ENCODE measurements at regions not wholly inside any gene's neighbourhood (a gene's known extent, or its start where the extent isn't known, plus 50 kb on each side); places are given as distances from the start of the nearest gene placed in this dataset.

GRCh38 chr10:131568866-131569265 is 257.3 kb upstream of the TCERG1L start:
- DNase-seq, result no peak

DNA sequence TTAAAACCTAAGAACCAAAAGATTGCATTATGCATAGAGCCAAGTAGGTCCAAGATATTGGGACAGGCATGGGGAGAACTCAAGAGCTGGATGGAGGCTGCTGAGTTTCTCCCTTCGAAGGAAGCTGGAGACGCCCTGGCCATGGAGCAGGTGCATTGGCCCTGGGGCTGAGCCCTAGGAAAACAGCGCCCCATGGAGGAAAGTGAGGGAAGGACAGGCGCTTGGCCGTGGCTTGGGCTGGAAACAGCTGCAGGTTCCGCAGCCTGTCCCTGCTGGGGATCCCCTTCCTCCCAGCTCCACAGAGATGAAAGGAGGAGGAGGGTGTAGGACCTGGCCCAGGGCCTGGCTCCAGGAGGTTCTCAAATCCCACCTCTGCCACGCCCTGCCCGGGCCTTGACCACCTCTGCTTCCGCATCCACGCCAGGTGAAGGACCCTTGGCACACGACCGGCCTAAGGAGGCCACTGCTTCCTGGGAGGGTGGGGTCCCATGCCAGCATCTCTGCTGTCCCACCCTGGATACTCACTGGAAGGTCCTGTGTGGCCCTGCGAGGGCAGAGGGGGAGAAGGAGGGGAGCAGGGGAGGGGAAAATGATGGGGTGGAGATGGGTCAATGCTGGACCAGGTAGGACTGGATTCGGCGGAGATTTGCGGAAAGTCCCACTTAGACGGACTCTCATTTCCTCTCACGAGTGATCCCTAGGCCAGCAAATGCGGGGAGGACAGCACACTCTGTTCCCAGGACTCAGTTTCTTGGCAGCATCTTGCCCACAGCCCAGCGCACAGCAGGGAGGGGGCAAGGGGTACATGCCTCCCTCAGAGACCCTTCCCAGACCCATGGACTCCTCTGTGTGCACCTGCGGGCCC is 258.6 kb upstream of the TCERG1L start:
- no peak for DNase-seq

DNA sequence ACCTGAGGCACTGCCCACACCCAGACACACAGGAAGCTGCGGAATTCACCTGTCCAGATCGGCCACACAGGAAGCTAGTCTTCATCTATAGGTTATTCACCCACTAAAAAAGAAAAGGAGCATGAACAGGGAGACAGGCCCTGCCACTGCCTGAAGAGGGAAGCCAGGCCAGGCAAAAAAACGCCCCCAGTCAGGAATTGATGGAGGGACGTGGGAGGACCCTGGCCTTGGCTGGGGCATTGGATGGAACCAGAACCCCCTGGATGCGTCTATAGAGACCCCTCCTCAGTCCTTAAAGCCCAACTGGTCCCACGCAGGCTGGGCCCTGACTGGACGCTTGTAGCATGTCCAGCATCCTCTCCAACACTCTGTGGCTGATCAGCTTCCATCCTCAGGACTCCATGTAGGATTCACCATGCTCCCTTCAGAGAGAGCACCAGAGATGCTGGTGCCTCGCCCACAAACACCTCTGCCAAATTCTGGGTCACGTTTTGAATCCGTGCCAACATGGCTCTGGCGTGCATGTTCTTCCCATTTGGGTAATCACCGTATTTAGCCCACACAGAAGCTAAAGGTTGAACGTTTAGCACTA is 259.3 kb upstream of the TCERG1L start:
- DNase-seq, result no peak

- no peak for DNase-seq
These were observed 259.8 kb upstream of the TCERG1L start for GRCh38 chr10:131571346-131571745.

DNA sequence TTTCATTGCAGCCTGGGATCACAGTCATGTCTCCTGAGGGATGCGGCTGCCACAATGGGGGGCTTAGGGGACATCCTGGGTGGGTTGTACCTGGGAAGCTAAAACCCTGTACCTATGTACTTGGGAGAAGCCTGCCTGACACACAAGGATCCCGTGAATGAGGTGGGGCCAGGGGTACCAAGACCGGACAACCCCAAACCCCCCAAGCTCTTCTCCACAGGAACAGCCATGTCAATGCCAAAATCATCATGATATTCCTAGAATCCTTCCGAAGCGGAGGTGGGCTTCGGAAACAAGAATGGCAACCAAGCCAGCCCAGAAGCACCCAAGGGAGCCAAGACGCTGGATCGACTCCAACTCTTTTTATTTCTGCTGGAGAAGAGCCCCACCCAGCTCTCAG is 260.3 kb upstream of the TCERG1L start:
- no peak for DNase-seq

- no peak for DNase-seq
These were observed 261.7 kb upstream of the TCERG1L start for GRCh38 chr10:131573256-131573655.

DNA sequence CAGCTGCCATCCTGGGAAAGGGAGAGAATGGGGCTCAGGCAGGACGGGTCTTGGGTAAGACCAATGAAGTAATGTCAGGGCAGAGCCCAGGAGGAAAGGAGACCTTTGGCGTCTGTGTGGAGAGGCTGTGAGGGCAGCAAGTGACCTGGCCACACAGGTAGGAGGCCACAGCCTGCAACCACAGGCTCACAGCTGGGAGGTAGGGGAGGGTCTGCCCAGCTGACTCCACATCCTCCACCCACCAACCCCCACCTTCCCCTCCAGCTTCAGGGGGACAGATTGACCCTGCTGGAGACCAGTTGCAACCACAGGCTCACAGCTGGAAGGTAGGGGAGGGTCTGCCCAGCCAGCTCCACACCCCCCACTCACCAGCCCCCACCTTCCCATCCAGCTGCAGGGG is 262.2 kb upstream of the TCERG1L start:
- DNase-seq, result no peak

DNA sequence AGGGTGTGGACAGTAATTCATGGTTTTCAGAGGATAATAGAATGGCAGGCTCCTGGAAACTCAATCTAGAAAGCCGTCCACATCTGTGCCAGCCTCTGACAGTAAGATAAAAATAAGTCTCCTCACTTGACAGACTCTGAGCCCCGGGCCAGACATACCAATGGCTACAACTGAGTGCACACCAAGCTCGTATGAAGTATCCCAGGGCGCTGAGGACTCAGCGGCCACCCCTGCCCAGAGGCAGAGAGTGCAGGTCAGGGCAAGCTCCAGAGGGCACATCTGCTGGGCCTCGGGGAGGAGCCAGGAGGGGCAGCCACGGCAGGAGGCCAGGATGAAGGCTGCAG is 262.8 kb upstream of the TCERG1L start:
- no peak for DNase-seq

DNA sequence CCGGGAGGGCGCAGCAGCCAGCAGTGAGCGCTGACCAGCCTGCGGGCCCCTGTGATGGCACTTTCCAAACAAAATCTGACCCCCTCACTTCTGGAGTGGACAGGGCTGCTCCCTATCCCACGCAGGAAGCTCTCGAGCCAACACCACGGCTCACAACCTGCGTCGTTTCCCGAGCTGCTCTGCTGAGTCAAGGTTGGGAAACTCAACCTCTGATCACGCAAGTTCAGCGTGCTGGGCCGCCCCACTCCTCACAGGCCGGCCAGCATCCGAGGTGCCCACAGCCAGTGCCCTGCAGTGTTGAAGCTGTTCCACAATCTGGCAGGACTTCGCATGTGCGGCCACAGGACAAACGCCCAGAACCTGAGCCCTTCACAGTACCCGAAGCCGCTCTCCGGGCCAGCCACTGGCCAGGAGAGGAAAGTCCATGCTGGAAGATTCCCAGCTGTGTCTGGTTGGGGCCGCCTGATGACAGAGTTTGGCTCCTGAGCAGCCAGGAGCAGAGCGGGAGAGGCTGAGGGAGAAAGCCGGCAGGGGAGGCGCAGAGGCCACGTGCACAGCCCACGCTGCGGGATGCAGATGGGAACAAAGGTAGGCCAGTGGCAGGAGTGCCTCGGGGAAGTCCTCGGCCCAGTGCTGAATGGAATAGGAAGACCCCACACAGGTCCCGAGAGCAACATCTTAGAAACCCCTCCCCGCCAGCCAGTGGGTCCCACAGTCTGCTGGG is 263.3 kb upstream of the TCERG1L start:
- DNase-seq, result no peak

GRCh38 chr10:131575877-131576276 is 264.4 kb upstream of the TCERG1L start:
- DNase-seq, result no peak

GRCh38 chr10:131576341-131577177 is 265.0 kb upstream of the TCERG1L start:
- DNase-seq, result no peak

DNA sequence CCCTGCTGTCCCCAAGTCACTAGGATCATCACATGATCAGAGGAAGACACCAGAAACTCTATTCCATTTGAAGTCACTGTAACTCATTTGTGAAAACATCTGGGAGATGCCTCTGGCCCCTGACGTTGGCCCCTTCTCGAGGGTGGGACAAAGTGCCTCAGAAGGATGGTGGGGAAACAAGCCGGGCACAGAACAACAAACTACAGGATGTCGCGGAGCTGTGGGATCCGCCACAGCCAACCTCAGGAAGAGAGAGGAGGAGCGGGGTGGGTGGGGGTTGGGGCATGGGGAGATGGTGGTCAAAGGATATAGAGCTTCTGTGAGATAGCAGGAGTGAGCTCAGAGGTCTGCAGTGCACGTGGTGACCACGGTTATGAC is 265.6 kb upstream of the TCERG1L start:
- no peak for DNase-seq

DNA sequence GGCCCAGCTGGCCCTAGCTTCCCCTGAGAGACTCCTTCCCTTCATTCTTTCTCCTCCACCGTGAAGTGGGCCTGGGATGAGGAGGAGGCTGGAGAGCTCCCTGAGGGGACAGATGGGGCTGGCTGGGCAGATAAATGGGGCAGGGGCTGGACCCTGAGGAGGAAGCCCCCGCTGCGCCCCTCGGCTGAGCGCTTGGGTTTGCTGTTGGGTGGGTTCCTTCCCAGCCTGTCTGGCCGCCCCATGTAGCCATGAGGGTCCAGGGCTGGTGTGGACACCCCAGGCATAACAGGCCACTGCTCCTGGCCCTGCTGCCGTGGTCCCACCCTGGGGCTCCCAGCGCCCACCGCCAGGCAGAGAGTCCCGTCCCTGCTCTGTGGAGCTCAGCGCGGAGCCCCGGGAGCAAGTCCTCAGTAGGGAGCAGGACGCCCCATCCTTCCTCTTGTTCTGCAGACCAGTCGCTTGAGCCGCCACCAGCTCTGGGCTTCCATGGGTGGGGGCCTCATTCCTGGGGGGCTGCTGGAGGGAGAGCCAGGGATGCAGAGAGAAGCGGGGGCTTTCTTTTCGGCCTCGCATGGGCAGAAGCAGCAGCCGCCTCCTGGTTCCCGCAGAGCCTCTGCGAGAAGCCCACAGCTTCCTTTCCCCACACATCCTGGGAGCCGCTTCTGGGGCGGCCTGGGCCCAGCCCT is 266.4 kb upstream of the TCERG1L start:
- no peak for DNase-seq

DNA sequence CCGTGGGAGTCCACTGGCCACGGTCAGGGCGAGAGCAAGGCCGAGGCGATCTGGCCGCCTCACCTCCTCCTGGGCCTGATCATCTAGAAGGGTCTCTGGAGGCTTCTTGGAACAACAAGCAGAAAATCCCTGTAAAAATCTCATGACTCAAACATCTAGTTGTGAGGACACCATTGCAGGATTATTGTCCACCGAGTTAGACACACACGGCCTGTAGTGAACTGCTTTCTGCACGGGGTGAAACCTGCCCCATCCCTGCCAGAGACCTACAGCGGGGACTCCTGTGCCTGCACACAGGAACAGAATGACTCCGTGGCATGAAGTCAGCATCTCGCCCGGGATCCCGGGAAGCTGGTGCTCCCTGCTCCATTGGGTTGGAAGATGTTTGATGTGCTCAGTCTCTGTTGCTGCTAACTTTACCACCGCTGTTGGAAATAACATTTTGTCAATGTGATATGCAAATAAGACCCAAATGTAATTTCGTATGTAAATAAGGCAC is 267.0 kb upstream of the TCERG1L start:
- no peak for DNase-seq

DNA sequence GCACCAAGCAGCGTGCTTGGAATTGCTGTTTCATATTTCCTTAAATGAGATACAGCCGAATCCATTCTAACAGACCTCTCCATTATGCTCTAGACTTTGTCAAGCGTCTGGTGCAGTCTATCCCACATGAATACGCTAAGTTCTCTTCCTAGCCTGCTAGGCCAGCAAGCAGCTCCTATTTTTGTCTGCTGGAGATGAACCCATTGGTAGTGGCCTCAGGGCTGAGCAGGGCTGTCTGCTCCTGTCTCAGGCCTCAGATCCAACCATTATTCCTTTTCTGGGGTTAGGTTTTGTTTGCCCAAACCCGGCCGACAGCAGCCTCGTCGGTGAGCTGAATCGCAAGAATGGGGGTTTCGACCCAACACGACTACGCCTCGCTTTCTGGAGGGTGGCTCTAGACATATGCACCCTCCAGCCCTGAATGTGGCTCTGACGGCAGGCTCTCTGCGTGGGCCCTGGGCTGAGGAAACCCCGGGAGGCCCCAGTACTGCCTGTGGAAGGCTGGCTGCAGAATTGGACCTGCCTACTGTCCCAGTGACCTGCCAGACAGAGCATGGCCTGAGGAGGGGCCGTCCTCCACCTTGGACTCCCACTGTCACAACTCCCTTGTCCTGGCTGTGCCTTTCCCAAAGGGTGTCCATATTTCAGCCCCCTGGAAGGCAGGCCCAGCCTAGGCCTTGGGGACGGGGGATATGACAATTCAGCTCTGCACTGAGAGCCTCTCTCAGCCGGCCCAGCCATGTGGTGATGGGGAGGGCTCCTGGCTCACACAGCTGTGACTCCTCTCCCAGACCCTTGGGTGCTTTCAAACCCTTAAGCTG is 267.9 kb upstream of the TCERG1L start:
- no peak for DNase-seq

DNA sequence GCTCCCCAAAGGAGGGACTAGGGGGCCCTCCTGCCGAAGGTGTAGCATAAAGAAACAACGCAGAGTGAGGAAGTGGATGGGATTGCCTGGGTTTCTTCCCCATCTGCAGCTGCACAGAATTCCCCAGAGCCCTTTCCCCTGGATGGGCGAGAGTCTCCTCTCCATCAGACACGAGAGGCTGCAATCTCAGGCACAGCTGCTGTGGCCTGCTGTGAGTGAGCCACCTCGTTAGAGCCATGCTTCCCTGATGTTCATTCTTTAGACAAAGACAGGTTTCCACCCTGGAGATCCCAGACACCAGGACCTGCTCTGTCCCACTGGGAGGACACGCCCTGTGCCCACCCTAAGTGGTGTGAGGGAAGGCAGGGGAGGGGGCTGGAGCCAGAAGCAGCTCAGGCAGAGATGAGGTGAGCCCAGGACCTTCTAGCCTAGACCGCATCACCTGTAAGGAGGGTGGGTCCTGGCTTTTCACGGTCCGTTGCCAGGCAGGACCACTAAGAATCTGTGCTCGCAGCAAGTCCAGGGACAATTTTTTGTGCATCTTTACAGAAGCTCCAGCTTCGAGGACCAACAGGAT is 268.6 kb upstream of the TCERG1L start:
- no peak for DNase-seq

DNA sequence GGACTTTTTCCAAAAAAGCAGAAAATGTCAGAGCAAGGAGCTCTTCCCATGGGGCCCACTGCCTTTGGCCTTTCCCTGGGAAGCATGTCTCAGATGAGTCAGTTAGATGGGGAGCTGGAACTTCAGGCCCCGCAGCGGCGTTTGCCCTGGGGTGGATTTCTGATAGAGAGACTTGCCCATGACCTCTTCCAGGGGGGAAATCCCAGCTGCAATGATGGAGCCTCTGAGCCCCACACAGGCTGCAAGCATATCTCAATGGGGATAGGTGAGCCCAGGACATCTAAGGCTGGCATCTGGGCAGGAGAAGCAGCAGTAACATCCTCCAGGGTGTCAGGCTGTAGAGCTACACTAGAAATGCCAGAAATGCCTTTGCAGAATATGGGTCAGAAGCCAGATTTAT is 269.2 kb upstream of the TCERG1L start:
- DNase-seq, result no peak

GRCh38 chr10:131581547-131581946 is 270.0 kb upstream of the TCERG1L start:
- peak; percentile 37 for DNase-seq

GRCh38 chr10:131584287-131584686 is 272.8 kb upstream of the TCERG1L start:
- no peak for DNase-seq

- no peak for DNase-seq
These were observed 274.2 kb upstream of the TCERG1L start for GRCh38 chr10:131585761-131586160.

- no peak for DNase-seq
These were observed 275.4 kb upstream of the TCERG1L start for GRCh38 chr10:131586958-131587357.

Measured in NCI-H510A (cell line).